OCI-LY3 (cell line): ENCODE measurements at regions not wholly inside any gene's neighbourhood (a gene's known extent, or its start where the extent isn't known, plus 50 kb on each side); places are given as distances from the start of the nearest gene placed in this dataset.

Source experiments
- CTCF ChIP-seq: fragments of 200-600, 300-600 bp; sonication (generic); IDR thresholded peaks from 2 replicates; pipeline ENCODE4 v1.5.1; 2014; ENCODE audit warnings: antibody characterized with exemption, low read length, low read depth
- EZH2phosphoT487 ChIP-seq: fragments of 200-600 bp; shearing (Covaris generic); IDR thresholded peaks from 2 replicates; pipeline ENCODE4 v1.6.1; 2018; ENCODE audit warnings: antibody characterized with exemption, mixed run types, low read depth

GRCh38 chr14:38046160-38046559 is 161.5 kb upstream of the SSTR1 start:
- TF ChIP-seq CTCF = no peak
- no peak for TF ChIP-seq EZH2phosphoT487
